ENCODE measurements at regions not wholly inside any gene's neighbourhood (a gene's known extent, or its start where the extent isn't known, plus 50 kb on each side); places are given as distances from the start of the nearest gene placed in this dataset.

- Histone ChIP-seq H3K36me3 (ENCODE audit: control insufficient read depth in 1 of 2, insufficient read depth in 2 of 2, low read length in 2 of 2) (no peaks in the 10 kb centered on the region), H3K9ac (ENCODE audit: low read length) (no peak overlapping the region), H4K91ac (ENCODE audit: low read depth, low read length) (no peak overlapping the region), H3K14ac (ENCODE audit: low read length) (no peak overlapping the region), H2BK120ac (ENCODE audit: insufficient read depth, low read length, poor library complexity) (no peak overlapping the region), H3K23ac (ENCODE audit: low read length) (no peak overlapping the region), H4K8ac (ENCODE audit: low read depth, low read length) (no peak overlapping the region), H3K18ac (ENCODE audit: low read length) (no peak overlapping the region), H3K4me1 (ENCODE audit: control insufficient read depth in 1 of 2, insufficient read depth in 2 of 2, low read length in 2 of 2) (no peaks in the 10 kb centered on the region), H3K4me2 (ENCODE audit: low read length) (no peak overlapping the region), H3K27ac (ENCODE audit: low read depth, low read length) (no peak overlapping the region), H3K4me3 (ENCODE audit: low read depth, low read length) (no peak overlapping the region), H3K9me3 (ENCODE audit: insufficient read depth, low read depth, low read length) (peaks cover 2% of the 10 kb centered on the region), H3K79me2 (ENCODE audit: control insufficient read depth, insufficient read depth, low read length, poor library complexity) (no peaks in the 10 kb centered on the region), H2AK5ac (ENCODE audit: low read length) (no peak overlapping the region), H3K27me3 (ENCODE audit: insufficient read depth, low read length) (no peaks in the 10 kb centered on the region), H3K4ac (ENCODE audit: low read depth, low read length) (no peak overlapping the region), H4K12ac (ENCODE audit: low read depth, low read length) (no peak overlapping the region), H2BK12ac (ENCODE audit: low read length) (no peak overlapping the region), H2AFZ (ENCODE audit: insufficient read depth, low read length, poor library complexity) (no peak overlapping the region), H2BK5ac (ENCODE audit: low read depth, low read length, poor library complexity) (no peak overlapping the region), H3K79me1 (ENCODE audit: low read length) (no peaks in the 10 kb centered on the region)
- WGBS (ENCODE audit: extremely low coverage, insufficient coverage, insufficient read length), result no CpG with 5 or more reads among the region's 4 CpGs
- no peak for DNase-seq
Measured at GRCh38 chr4:20196476-20196875, 55.2 kb upstream of the SLIT2 start.

GRCh38 chr4:20195071-20195885, 56.4 kb upstream of the SLIT2 start:
- Histone ChIP-seq H3K79me1 (ENCODE audit: low read length) (no peaks in the 10 kb centered on the region), H3K27me3 (ENCODE audit: insufficient read depth, low read length) (no peaks in the 10 kb centered on the region), H3K4ac (ENCODE audit: low read depth, low read length) (no peak overlapping the region), H3K79me2 (ENCODE audit: control insufficient read depth, insufficient read depth, low read length, poor library complexity) (no peaks in the 10 kb centered on the region), H4K12ac (ENCODE audit: low read depth, low read length) (no peak overlapping the region), H2BK12ac (ENCODE audit: low read length) (no peak overlapping the region), H2BK5ac (ENCODE audit: low read depth, low read length, poor library complexity) (no peak overlapping the region), H3K4me2 (ENCODE audit: low read length) (no peak overlapping the region), H3K27ac (ENCODE audit: low read depth, low read length) (no peak overlapping the region), H3K9me3 (ENCODE audit: insufficient read depth, low read depth, low read length) (peaks cover 8% of the 10 kb centered on the region), H3K36me3 (ENCODE audit: control insufficient read depth in 1 of 2, insufficient read depth in 2 of 2, low read length in 2 of 2) (no peaks in the 10 kb centered on the region), H4K8ac (ENCODE audit: low read depth, low read length) (no peak overlapping the region), H3K4me1 (ENCODE audit: control insufficient read depth in 1 of 2, insufficient read depth in 2 of 2, low read length in 2 of 2) (no peaks in the 10 kb centered on the region), H2AK5ac (ENCODE audit: low read length) (no peak overlapping the region), H3K18ac (ENCODE audit: low read length) (no peak overlapping the region), H3K9ac (ENCODE audit: low read length) (no peak overlapping the region), H3K14ac (ENCODE audit: low read length) (no peak overlapping the region), H2AFZ (ENCODE audit: insufficient read depth, low read length, poor library complexity) (no peak overlapping the region), H2BK120ac (ENCODE audit: insufficient read depth, low read length, poor library complexity) (no peak overlapping the region), H3K23ac (ENCODE audit: low read length) (no peak overlapping the region), H4K91ac (ENCODE audit: low read depth, low read length) (no peak overlapping the region), H3K4me3 (ENCODE audit: low read depth, low read length) (no peak overlapping the region)
- DNase-seq, result no peak

- Histone ChIP-seq H2AK5ac (ENCODE audit: low read length) (no peak overlapping the region), H2BK12ac (ENCODE audit: low read length) (no peak overlapping the region), H3K14ac (ENCODE audit: low read length) (no peak overlapping the region), H3K18ac (ENCODE audit: low read length) (no peak overlapping the region), H3K4me3 (ENCODE audit: low read depth, low read length) (no peak overlapping the region), H3K9me3 (ENCODE audit: insufficient read depth, low read depth, low read length) (peaks cover 8% of the 10 kb centered on the region), H4K8ac (ENCODE audit: low read depth, low read length) (no peak overlapping the region), H3K27ac (ENCODE audit: low read depth, low read length) (no peak overlapping the region), H3K4me1 (ENCODE audit: control insufficient read depth in 1 of 2, insufficient read depth in 2 of 2, low read length in 2 of 2) (no peaks in the 10 kb centered on the region), H2BK5ac (ENCODE audit: low read depth, low read length, poor library complexity) (no peak overlapping the region), H3K23ac (ENCODE audit: low read length) (no peak overlapping the region), H3K36me3 (ENCODE audit: control insufficient read depth in 1 of 2, insufficient read depth in 2 of 2, low read length in 2 of 2) (no peaks in the 10 kb centered on the region), H4K91ac (ENCODE audit: low read depth, low read length) (no peak overlapping the region), H2AFZ (ENCODE audit: insufficient read depth, low read length, poor library complexity) (no peak overlapping the region), H3K79me1 (ENCODE audit: low read length) (no peaks in the 10 kb centered on the region), H3K9ac (ENCODE audit: low read length) (no peak overlapping the region), H3K27me3 (ENCODE audit: insufficient read depth, low read length) (no peaks in the 10 kb centered on the region), H3K79me2 (ENCODE audit: control insufficient read depth, insufficient read depth, low read length, poor library complexity) (no peaks in the 10 kb centered on the region), H3K4ac (ENCODE audit: low read depth, low read length) (no peak overlapping the region), H3K4me2 (ENCODE audit: low read length) (no peak overlapping the region), H4K12ac (ENCODE audit: low read depth, low read length) (no peak overlapping the region), H2BK120ac (ENCODE audit: insufficient read depth, low read length, poor library complexity) (no peak overlapping the region)
- WGBS (ENCODE audit: extremely low coverage, insufficient coverage, insufficient read length), result no CpG with 5 or more reads among the region's 1 CpG
- DNase-seq, result peak in 1 of 2 donors; percentile 1
Measured at GRCh38 chr4:20194123-20195013, 57.3 kb upstream of the SLIT2 start.

- Histone ChIP-seq H2BK12ac (ENCODE audit: low read length) (no peak overlapping the region), H3K4ac (ENCODE audit: low read depth, low read length) (no peak overlapping the region)
Measured at GRCh38 chr4:20193141-20193936, 58.4 kb upstream of the SLIT2 start.

More at GRCh38 chr4:20193141-20193936, 58.4 kb upstream of the SLIT2 start:
- Histone ChIP-seq H3K4me1 (ENCODE audit: control insufficient read depth in 1 of 2, insufficient read depth in 2 of 2, low read length in 2 of 2) (no peaks in the 10 kb centered on the region), H2BK120ac (ENCODE audit: insufficient read depth, low read length, poor library complexity) (no peak overlapping the region), H3K4me3 (ENCODE audit: low read depth, low read length) (no peak overlapping the region), H2BK5ac (ENCODE audit: low read depth, low read length, poor library complexity) (no peak overlapping the region), H3K23ac (ENCODE audit: low read length) (no peak overlapping the region), H4K8ac (ENCODE audit: low read depth, low read length) (no peak overlapping the region), H3K79me1 (ENCODE audit: low read length) (no peaks in the 10 kb centered on the region), H2AFZ (ENCODE audit: insufficient read depth, low read length, poor library complexity) (no peak overlapping the region), H3K79me2 (ENCODE audit: control insufficient read depth, insufficient read depth, low read length, poor library complexity) (no peaks in the 10 kb centered on the region), H2AK5ac (ENCODE audit: low read length) (no peak overlapping the region), H3K14ac (ENCODE audit: low read length) (no peak overlapping the region), H3K9ac (ENCODE audit: low read length) (no peak overlapping the region), H3K4me2 (ENCODE audit: low read length) (no peak overlapping the region), H3K27me3 (ENCODE audit: insufficient read depth, low read length) (no peaks in the 10 kb centered on the region), H4K12ac (ENCODE audit: low read depth, low read length) (no peak overlapping the region), H3K18ac (ENCODE audit: low read length) (no peak overlapping the region), H3K9me3 (ENCODE audit: insufficient read depth, low read depth, low read length) (peaks cover 8% of the 10 kb centered on the region), H3K36me3 (ENCODE audit: control insufficient read depth in 1 of 2, insufficient read depth in 2 of 2, low read length in 2 of 2) (no peaks in the 10 kb centered on the region), H3K27ac (ENCODE audit: low read depth, low read length) (no peak overlapping the region), H4K91ac (ENCODE audit: low read depth, low read length) (no peak overlapping the region)
- no peak for DNase-seq
- no CpG with 5 or more reads among the region's 5 CpGs for WGBS (ENCODE audit: extremely low coverage, insufficient coverage, insufficient read length)
